ENCODE measurements at regions not wholly inside any gene's neighbourhood (a gene's known extent, or its start where the extent isn't known, plus 50 kb on each side); places are given as distances from the start of the nearest gene placed in this dataset.
A peak's percentile ranks its signal among the peaks of the same experiment; 100 is the strongest.
"Not testable (repeated sequence)": the region's sequence is repeated elsewhere in the genome, so short reads cannot be mapped to it uniquely, and the experiment has no call there.

DNA sequence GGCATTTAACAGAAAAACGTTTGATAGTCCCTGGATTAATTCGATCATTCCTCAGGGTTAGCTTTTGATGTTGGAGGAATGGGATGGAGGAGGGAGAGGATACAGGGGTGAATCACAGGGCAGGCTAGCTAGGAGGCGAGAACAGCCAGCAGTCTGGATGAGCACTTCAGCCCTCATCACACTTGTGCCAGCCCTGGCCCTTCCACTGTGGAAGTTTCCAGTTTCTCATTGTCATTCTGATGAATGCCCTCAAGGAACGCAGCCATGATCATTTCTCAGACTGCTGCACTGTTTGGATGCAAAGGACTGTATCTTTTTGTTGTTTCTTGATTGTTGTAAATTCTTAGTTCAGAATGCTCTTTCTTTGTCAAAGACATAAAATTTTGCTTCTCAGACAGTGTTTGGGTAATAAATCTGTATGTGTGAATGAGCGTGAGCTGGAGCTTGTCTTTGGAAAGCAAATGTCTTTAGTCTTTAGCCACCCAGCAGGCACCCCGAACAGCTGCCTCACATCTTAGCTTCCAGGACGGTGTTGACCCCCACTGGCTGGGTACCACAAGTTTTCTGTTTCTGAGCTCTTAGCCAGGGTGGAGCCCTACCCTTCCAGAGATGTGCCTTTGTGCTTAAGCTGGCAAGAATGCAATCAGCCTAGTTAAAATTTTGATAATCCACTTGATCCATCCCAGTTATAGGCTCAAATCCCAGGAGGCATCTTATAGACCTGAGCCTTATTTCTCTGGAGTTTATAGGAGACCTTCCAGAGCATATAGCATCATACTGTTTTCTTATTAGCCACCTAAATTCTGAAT is 121.1 kb downstream of the PDCD6IP start:
- peak; percentile 38 for DNase-seq (ENCODE audit: low spot score)

DNA sequence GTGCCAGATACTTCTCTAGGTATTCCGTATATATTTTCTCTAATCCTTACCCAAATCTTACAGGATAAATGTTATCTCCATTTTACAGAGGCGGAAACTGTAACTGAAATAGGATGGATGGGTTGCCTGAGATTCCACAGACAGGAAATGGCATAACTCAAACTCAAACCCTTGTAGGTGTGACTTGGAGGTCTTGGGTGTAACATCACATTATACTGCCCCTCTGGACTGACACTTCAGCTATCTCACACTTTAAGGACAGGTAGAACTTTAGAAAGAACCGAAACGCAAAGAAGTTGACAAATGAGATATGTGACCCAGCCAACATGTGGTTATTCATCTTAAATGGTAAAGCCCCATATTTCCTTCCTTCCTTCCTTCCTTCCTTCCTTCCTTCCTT is 122.1 kb downstream of the PDCD6IP start:
- no peak for DNase-seq (ENCODE audit: low spot score)

DNA sequence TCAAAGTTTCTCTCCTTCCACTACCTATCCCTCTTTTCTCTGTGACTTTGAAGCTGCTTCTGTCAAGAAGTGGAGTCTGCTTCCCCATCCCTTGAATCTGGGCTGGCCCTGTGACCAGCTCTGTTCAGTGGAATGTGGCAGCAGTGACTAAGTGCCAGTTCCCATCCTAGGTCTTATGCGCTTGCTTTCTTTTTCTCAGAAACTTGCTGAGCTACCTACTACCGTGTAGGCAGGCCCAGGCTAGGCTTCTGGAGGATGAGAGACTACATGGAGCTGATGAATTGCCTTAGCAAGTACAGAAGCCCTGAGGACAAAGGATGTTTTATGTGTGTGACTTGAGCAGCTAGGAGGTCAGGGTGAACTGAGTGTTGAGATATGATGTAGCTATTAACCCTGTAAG is 123.2 kb downstream of the PDCD6IP start:
- no peak for DNase-seq (ENCODE audit: low spot score)

DNA sequence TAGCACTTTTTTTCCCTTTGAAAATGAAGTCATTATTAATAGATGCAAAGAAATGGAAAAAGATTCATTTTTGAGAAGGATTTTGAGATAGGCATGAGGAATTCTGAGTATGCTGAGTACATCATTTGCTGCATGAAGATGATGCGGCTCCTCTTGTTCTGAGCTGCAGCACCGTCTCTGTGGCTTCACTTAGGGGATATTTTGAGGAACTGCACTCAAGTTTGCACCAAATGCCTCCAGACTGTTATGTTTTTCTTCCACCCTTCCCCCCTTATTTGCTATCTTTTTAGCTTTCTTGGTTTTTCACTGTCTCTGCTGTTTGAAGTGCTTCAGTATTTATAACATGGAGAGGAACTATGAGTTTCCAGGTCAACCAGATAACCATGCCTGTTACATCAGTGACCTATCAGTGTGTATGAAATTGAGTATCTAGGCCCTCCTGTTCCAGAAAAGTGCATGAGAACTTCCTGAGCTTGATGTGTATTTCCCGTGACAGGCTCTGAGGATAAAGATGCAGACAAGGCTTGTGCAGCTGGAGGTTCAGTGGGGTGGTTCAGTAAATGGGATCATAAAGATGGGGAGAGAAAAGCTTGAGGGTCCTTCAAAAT is 128.7 kb downstream of the PDCD6IP start:
- no peak for DNase-seq (ENCODE audit: low spot score)

DNA sequence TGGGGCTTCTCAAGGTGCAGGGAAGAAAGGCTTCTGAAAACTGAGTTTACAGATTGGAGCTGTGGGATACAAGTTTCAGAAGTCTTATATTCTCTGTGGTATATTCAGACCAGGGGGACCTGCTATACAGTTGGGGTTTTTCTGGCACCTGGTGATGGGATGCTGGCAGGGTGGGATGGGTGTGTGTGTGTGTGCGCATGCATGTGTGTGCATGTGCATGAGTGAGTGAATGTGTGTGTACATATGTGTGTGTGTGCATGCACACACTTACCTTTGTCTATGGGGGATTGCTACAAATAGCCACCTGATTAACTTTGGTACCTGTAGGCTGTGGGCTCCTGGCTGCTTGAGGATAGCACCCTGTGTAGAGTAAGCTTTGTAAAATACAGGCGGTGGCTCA is 131.4 kb downstream of the PDCD6IP start:
- DNase-seq (ENCODE audit: low spot score) = no peak

DNA sequence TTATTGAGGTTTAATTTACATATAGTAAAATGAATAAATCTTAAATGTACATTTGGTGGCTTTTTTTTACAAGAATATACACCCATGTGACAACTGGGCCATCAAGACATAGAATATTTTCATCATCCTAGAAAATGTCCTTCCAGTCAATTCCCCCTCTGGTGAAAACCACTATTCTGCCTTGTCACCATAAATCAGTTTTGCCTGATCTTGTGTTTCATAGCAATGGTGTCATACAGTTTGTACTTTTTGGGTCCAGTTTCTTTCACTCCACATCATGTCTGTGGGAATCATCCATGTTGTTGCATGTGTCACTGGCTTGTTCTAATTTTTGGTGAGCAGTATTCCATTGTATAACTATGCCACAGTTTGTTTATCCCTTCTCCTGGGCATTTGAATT is 133.1 kb downstream of the PDCD6IP start:
- DNase-seq (ENCODE audit: low spot score) = no peak

DNA sequence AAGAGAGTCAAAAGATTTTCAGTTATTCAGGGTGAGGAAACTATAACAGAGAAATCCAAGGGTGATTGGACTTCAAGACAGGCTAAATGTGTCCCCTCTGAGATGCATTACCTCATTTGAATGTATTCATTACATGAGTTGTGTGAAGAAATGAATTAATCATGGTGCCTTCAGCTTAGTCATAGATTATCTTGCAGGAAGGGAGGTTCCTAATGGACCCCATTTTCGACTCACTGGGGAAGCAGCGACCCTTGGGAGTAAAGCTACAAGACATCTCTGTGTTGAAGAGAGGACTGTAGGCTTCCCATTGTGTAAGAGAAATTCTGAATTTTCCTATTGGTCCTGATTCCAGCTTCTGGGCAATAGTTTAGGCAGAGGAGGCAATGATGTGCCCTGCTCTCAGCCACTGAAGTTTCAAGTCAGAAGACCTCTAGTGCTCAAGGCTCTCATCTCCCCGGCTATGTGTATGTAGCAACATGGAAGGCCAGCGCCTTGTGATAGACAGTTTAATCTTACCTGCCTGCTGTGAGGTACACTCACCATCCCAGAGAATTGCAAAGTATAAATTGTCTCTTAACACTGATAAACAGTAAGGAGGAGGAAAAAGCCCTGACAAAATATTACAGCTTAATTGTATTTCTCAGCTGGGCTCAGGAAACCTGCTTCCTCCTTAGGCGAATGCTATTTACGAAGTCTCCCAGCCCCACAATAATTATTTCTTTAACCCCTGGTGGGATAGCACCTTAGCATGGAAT is 133.8 kb downstream of the PDCD6IP start:
- no peak for DNase-seq (ENCODE audit: low spot score)

DNA sequence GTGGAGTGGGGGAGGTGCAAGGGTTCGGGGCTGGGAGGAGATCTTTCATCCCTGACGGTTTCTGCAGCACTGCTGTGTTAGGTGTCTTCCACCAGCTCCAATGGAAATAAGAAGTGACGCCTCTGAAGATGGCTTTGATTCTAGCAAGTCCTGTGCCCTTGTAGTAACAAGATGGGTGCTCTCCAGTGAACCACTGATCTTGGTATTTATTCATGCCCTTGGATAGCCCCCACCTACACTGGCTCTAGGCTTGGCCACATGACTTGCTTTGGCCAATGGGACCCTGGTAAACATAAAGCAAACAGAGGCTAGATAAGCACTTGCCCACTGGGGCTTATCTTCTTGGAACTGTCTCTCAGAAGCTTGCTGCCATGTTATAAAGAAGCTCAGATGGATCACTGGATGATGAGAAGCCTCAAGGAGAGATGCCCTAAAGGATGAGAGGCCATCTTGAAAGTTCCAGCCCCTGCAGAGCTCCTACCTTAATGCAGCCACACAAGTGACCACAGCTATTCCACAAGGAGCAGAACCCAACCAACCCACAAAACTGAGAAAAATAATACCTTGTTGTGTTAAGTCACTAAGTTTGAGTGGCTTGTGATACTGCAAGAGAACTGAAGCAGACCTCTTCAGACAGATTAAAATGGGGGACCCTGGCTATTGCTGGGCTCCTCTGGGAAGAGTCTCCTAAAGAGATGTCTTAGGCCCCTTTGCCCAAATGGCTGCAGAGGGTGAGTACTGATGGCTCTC is 137.9 kb downstream of the PDCD6IP start:
- DNase-seq (ENCODE audit: low spot score) = no peak

DNA sequence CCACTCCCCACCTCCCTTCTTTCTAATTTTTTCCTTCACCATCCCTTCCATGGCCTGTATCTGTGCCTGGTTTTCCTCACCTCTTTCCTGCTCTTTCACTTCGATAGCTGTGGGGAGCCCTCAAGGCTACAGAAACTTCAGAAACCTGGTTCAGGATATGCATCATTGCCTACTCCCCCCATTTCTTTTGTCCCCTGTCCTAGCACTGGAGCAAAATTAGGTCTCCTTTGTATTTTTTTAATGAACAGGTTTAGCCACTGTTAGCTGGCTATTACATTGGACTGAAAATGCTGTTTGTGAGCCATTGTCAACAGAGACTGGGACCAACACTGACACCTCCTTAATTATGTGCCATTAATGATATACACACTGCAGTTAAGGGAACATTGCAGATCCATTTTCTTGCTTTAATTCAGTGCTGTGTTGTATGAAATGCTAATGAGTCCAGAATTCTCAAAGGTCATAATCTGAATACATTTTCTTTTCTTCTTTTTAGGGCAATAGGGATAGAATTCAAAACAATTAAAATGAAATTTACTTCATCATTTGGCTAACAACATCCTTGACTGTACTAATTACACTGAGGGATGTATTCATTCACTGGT is 138.6 kb downstream of the PDCD6IP start:
- no peak for DNase-seq (ENCODE audit: low spot score)

DNA sequence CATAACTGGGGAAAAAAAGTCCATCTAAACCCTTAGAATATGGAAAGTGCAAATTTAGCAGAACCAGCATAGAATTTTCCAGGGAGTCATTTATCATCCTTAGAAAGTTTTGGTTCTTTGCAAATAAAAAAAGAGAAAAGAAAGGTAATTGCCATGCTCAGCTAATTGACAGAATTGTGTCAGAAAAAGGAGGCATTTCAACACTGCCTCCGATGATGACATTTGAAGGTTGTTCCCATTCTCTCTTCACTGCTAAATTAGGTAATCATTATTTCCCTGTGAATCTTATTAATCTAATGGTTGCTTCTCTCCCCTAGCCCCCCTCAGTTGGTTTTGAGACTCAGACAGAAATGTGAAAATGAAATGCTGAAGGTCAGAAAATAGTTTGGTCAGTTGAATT is 139.2 kb downstream of the PDCD6IP start:
- no peak for DNase-seq (ENCODE audit: low spot score)

DNA sequence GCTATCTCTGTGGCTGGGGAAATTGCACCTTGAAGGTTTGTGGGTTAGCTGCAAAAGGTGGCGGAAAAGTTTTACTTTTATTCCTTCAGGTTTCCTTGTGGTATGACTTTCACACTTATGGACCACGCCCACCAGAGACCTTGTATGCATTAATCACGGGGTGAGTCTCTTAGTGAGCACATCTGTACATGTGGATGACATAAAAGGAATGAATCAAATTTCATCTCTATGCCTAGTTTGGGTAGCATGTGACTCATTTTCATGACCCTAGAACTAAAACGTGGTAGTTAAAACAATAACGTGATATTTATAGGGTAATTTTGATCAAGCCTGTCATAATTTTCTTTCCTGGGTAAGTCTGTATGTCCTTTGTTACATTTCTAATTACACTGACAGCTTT is 141.7 kb downstream of the PDCD6IP start:
- no peak for DNase-seq (ENCODE audit: low spot score)

DNA sequence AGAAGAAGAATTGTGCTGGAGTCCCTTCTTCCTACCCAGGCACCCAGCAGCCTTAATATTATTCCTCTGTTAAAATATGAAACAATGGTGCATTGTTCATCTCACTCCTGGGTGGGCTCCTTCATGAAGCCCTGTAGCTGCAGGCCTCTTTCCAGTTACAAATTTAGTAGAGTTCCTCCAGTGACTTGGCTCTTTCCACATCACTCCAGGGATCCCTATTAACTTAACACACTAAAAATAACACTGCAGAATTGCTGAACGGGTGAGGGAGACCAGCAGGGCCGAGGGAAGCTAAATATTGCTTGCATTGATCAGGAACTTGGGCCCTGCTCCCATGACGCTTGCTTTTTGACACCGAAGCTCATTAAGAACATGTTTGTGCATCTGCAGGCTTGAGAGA is 142.3 kb downstream of the PDCD6IP start:
- DNase-seq (ENCODE audit: low spot score) = no peak

DNA sequence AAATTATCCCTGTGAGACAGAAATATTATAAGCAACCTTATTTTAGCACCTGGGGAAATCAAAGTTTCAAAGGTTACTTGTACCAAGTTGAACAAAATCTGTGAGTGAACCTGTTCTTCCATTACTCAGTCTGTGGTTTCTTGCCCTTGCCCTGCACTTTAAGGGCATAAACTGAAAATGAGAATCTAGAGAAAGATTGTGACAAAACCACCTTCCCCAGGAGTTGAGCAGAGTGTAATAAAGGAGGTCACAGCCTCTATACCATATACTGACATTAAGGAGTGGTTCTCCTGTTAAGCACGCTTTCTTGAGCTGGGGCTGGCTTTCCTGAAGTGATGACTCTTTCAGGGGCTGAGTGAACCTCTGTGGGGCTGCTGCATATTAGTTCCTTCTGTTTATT is 143.4 kb downstream of the PDCD6IP start:
- DNase-seq (ENCODE audit: low spot score) = no peak

DNA sequence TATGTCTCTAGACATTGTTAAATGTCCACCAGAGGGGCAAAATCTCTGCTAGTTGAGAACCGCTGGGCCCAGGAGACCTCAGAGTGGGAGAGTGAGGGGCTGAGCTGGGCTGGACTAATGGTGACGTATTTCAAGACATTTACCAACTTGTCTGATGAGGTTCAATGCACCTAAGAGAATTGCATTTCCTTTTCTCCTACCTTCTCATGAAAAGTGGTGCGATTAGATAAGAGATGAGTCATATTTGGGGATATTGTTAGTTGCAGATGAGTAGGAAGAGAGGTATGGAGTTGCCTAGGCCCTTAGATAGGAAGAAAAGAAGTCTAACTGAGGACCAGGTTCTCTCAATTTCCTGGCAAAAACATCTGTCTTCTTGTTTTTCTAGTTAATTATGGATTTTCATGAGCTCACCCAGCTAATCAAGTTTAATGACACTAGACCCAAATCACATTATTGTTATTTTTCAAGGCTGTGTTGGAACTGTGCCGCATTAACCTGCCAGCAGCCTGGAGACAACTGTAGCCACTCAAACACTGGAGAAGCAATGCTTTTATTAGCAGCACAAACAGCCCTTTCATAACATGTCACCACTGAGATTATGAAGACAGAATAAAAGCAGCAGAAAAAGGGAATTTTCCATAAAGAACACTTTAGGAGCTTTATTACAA is 144.2 kb downstream of the PDCD6IP start:
- no peak for DNase-seq (ENCODE audit: low spot score)

DNA sequence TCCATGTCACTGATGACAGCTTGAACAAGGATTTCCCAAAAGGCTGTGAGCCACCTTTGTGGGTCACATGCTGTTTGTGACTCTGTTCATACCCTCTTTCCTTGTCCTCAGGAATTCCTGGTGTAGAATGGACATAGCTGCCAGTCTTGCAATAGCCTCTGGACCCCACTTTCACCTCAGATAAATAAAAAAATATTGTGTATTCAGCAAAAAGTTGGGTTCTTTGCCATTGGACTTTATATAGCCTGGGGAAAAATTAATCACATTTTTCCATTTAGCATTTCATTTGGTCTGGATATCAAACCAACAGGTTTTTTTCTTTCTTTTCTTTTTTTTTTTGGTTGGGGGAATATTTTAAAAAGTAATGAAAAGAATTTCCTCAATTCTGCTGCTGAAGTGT is 144.8 kb downstream of the PDCD6IP start:
- no peak for DNase-seq (ENCODE audit: low spot score)

DNA sequence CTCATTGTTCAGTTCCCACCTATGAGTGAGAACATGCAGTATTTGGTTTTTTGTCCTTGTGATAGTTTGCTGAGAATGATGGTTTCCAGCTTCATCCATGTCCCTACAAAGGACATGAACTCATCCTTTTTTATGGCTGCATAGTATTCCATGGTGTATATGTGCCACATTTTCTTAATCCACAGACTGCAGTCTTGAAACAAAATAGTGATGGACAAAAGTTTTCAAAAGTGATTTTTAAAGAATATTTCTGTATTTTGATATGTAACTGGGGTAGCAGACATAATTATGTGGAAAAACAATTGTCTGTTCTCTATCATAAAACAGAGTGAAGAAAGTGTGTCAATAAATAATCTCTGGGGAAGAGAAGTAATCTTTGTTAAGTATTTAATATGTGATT is 148.2 kb downstream of the PDCD6IP start:
- not testable (repeated sequence) for DNase-seq (ENCODE audit: low spot score)

DNA sequence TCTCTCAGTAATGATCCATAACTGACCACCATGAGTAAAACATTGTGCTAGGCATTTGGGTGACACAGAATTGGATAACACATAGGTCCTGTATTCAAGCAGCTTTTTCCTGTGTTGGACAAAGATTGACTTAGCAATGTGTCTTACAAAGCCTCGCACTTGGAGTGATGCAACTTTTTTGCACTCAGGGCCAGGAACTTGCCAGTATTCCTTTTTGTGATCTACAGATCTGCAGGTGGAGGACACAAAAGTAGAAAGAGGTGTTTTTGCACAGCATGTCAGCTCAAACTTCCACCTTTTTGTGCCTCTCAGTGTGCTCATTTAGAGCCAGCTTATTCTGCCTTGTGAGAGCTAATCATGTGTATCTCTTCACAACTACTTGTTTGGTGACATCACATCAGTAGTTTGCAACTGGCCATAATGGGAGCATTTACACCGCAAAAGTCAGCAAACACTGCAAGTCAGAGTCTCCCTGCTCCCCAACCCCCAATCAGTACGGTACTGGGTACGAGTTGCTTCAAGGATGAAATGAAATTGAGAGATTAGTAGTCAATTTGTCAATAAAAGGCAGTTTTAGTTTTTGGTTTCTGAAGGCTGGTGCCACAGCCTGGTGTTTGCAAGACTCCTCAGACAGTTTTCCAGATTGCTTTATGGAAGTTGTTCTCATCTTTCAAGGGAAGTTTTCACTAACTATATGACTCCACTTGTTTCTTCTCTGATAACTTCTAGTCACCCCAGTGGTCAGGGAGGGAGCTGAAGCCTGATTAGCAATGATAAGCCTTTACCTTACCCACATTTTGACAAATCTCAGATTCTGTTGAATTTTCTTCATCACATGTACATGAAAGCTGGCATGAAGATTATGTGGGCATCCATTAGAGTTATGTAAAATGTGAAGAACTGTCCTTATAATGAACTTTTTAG is 149.1 kb downstream of the PDCD6IP start:
- DNase-seq (ENCODE audit: low spot score) = no peak

DNA sequence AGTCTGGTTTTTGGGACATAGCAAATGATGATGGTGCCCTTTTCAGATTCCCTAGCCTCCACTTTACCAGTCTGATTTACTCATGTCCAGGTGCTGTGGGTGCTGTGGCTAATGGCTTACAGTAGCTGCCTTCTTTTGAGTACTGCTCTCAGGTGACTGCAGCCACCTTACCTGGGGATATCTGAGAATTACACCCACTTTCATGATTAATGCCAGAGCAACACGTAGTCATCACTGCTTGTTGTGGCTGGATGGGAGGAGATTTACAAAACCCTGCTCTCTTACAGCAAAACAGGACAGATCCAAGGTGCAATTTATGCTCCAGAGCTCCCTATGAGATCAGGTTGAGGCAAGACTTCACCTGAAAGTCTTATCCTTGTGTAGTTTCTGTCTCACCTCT is 150.6 kb downstream of the PDCD6IP start:
- DNase-seq (ENCODE audit: low spot score) = no peak

DNA sequence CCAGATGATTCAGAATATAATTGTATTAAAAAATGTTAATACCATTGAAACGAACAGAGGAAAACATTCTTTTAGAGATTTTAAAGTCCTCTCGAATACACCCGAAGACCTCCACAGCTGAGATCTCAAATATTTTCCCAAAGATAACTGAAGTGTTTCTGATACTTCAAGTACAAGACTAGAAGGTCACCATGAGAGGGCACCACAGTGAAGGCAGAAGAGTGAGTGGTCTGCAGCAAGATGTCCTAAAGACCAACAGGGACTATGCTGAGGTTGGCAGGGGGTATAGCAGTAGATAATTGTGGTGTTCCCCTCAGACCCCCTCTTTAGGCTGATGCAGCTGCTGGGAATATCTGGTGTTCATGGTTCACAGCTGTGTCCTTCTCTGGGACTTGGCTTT is 156.5 kb downstream of the PDCD6IP start:
- DNase-seq (ENCODE audit: low spot score) = no peak

DNA sequence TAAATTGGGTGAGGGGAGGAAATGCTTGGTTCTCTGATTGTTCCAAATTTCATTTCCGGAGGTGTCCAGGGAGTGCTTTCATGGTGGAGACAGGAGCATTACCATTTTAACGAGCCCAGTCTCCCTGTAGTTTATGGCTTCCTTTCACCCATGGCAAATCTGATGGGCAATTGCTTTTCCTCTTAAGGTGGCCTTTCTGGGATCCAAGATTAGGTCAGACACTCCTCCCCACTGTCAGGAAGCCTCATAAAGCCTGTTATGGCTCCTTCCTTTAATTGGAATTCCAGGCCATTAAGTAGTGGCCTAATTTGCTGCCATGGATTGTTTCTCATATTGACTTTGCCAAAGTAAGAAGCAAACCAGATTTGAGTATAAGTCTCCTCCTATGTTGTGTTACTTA is 157.8 kb downstream of the PDCD6IP start:
- DNase-seq (ENCODE audit: low spot score) = no peak
